C4-2B (cell line): ENCODE measurements at regions not wholly inside any gene's neighbourhood (a gene's known extent, or its start where the extent isn't known, plus 50 kb on each side); places are given as distances from the start of the nearest gene placed in this dataset.

ENCODE experiments used
- CTCF ChIP-seq: fragments of 450-650 bp; conservative IDR thresholded peaks from 2 replicates; pipeline ENCODE4 v1.5.1; 2017; ENCODE audit warnings: mild to moderate bottlenecking
- ZFX ChIP-seq: fragments of 450-650 bp; IDR thresholded peaks from 2 replicates; pipeline ENCODE4 v1.6.1; 2017

- no peak for TF ChIP-seq CTCF
- no peak for TF ChIP-seq ZFX
Measured at GRCh38 chr5:174849426-174849825, 125.0 kb downstream of the MSX2 start.
